Left renal cortex interstitium (tissue), 4 donors: ENCODE measurements at regions not wholly inside any gene's neighbourhood (a gene's known extent, or its start where the extent isn't known, plus 50 kb on each side); places are given as distances from the start of the nearest gene placed in this dataset.
A peak's percentile ranks its signal among the peaks of the same experiment; 100 is the strongest.

Experiments used
- DNase-seq, 4 donors: peaks; one replicate each; pipeline ENCODE4 v3.0.0-alpha.2; 2013; ENCODE audit warnings: low read depth in 4 of 4, low spot score in 2 of 4, missing footprints in 1 of 4

- no peak for DNase-seq
Measured at GRCh38 chr20:11521476-11522365, 396.0 kb upstream of the BTBD3 start.

- DNase-seq: no peak
Measured at GRCh38 chr20:11522366-11522741, 395.3 kb upstream of the BTBD3 start.

- no peak for DNase-seq
Measured at GRCh38 chr20:11529047-11529446, 388.6 kb upstream of the BTBD3 start.

GRCh38 chr20:11537032-11537431 lies 380.7 kb upstream of the BTBD3 start:
- no peak for DNase-seq

- no peak for DNase-seq
Measured at GRCh38 chr20:11539450-11539849, 378.2 kb upstream of the BTBD3 start.

GRCh38 chr20:11540558-11540957 lies 377.1 kb upstream of the BTBD3 start:
- no peak for DNase-seq

GRCh38 chr20:11542645-11543044 lies 375.0 kb upstream of the BTBD3 start:
- no peak for DNase-seq

GRCh38 chr20:11544029-11544678 lies 373.5 kb upstream of the BTBD3 start:
- DNase-seq: peak; percentile 57 to 69 (median 63)

GRCh38 chr20:11546939-11547338 lies 370.8 kb upstream of the BTBD3 start:
- no peak for DNase-seq

- no peak for DNase-seq
Measured at GRCh38 chr20:11549172-11550103, 368.3 kb upstream of the BTBD3 start.

- no peak for DNase-seq
Measured at GRCh38 chr20:11550657-11551338, 366.9 kb upstream of the BTBD3 start.

- no peak for DNase-seq
Measured at GRCh38 chr20:11551479-11551878, 366.2 kb upstream of the BTBD3 start.

GRCh38 chr20:11553603-11554002 lies 364.1 kb upstream of the BTBD3 start:
- DNase-seq: no peak

- DNase-seq: no peak
Measured at GRCh38 chr20:11555510-11555909, 362.2 kb upstream of the BTBD3 start.

GRCh38 chr20:11556410-11556809 lies 361.3 kb upstream of the BTBD3 start:
- DNase-seq: no peak

GRCh38 chr20:11564491-11564890 lies 353.2 kb upstream of the BTBD3 start:
- DNase-seq: no peak

- no peak for DNase-seq
Measured at GRCh38 chr20:11569163-11569562, 348.5 kb upstream of the BTBD3 start.

- DNase-seq: no peak
Measured at GRCh38 chr20:11573507-11573906, 344.2 kb upstream of the BTBD3 start.

- no peak for DNase-seq
Measured at GRCh38 chr20:11581271-11581670, 336.4 kb upstream of the BTBD3 start.

GRCh38 chr20:11582060-11582459 lies 335.6 kb upstream of the BTBD3 start:
- no peak for DNase-seq
